H1 (cell line): ENCODE measurements at regions not wholly inside any gene's neighbourhood (a gene's known extent, or its start where the extent isn't known, plus 50 kb on each side); places are given as distances from the start of the nearest gene placed in this dataset.
A peak's percentile ranks its signal among the peaks of the same experiment; 100 is the strongest.

ENCODE experiments used
- CTCF ChIA-PET: fragments of 300-600 bp; sonication (Branson Sonifier 250); formaldehyde crosslinking; loops from one replicate; lab custom pipeline; 2021; ENCODE audit not compliant: partially characterized antibody; lab: Charles Lee
- POLR2A ChIA-PET: fragments of 300-600 bp; sonication (Branson Sonifier 250); formaldehyde crosslinking; loops from one replicate; lab custom pipeline; 2021; ENCODE audit warnings: inconsistent platforms; ENCODE audit not compliant: partially characterized antibody; lab: Charles Lee
- DNase-seq, 2 experiments: peaks; one replicate each; pipeline versions ENCODE4 v3.0.0 to v3.0.0-alpha.2; 2010 to 2022; ENCODE audit warnings: low spot score in 2 of 2, low read depth in 1 of 2, mixed read lengths in 1 of 2
- FAIRE-seq: peaks from 2 replicates; lab custom pipeline; 2011; peaks lifted over from hg19 to GRCh38; lab: Jason Lieb, UNC
- H2AFZ ChIP-seq: 2 replicates; pipeline ENCODE4 v1.8.1; 2012; ENCODE audit warnings: low read length, inconsistent platforms
- H2AK5ac ChIP-seq: 2 replicates; pipeline ENCODE4 v1.6.1; 2013; ENCODE audit warnings: low read depth, low read length
- H2BK120ac ChIP-seq: replicated peaks from 2 replicates; pipeline ENCODE3; 2013; ENCODE audit warnings: low read depth, low read length, inconsistent platforms
- H2BK12ac ChIP-seq: 2 replicates; pipeline ENCODE4 v1.6.1; 2013; ENCODE audit warnings: low read depth, low read length
- H2BK15ac ChIP-seq: 2 replicates; pipeline ENCODE4 v1.6.1; 2013; ENCODE audit warnings: low read length
- H2BK20ac ChIP-seq: 2 replicates; pipeline ENCODE4 v1.6.1; 2013; ENCODE audit warnings: low read length
- H2BK5ac ChIP-seq: 2 replicates; pipeline ENCODE4 v1.6.1; 2013; ENCODE audit warnings: low read depth, low read length
- H3K14ac ChIP-seq: 2 replicates; pipeline ENCODE4 v1.6.1; 2013; ENCODE audit warnings: inconsistent platforms; ENCODE audit not compliant: insufficient read length
- H3K18ac ChIP-seq: 2 replicates; pipeline ENCODE4 v1.6.1; 2013; ENCODE audit warnings: low read length; ENCODE audit errors: extremely low read depth
- H3K23ac ChIP-seq: 2 replicates; pipeline ENCODE4 v1.6.1; 2013; ENCODE audit warnings: inconsistent platforms; ENCODE audit not compliant: insufficient read length
- H3K23me2 ChIP-seq: 2 replicates; pipeline ENCODE4 v1.6.1; 2013; ENCODE audit warnings: low read depth, low read length
- H3K27ac ChIP-seq: 2 replicates; pipeline ENCODE4 v1.6.1; 2011; ENCODE audit warnings: low read depth, low read length, inconsistent platforms
- H3K27me3 ChIP-seq, 4 experiments: replicated peaks in 1 of 4; 1 replicate in 1 of 4; 2 replicates in 3 of 4; pipeline versions ENCODE4 v1.6.1 to v1.8.1; 2011 to 2013; ENCODE audit warnings: low read length in 3 of 4, mild to moderate bottlenecking in 3 of 4, inconsistent platforms in 2 of 4, mixed read lengths in 2 of 4, moderate library complexity in 1 of 4; ENCODE audit not compliant: control insufficient read depth in 3 of 4, insufficient read depth in 3 of 4; ENCODE audit errors: extremely low read depth in 1 of 4
- H3K36me3 ChIP-seq, 4 experiments: 2 replicates each; pipeline versions ENCODE4 v1.6.1 to v1.8.1; 2011 to 2013; ENCODE audit warnings: mild to moderate bottlenecking in 4 of 4, low read length in 3 of 4, moderate library complexity in 2 of 4, control low read depth in 1 of 4, inconsistent platforms in 1 of 4; ENCODE audit not compliant: insufficient read depth in 4 of 4, control insufficient read depth in 2 of 4
- H3K4ac ChIP-seq: replicated peaks from 2 replicates; pipeline ENCODE3; 2013; ENCODE audit warnings: low read length, low read depth, mixed read lengths, inconsistent platforms; ENCODE audit not compliant: insufficient read length
- H3K4me1 ChIP-seq, 4 experiments: replicated peaks in 1 of 4; 1 replicate in 1 of 4; 2 replicates in 3 of 4; pipeline versions ENCODE4 v1.6.1 to v1.8.1; 2011 to 2013; ENCODE audit warnings: low read length in 3 of 4, inconsistent platforms in 2 of 4, mixed read lengths in 1 of 4; ENCODE audit not compliant: insufficient read depth in 4 of 4, control insufficient read depth in 3 of 4
- H3K4me2 ChIP-seq, 2 experiments: 2 replicates each; pipeline versions ENCODE4 v1.6.1 to v1.8.1; 2011 to 2013; ENCODE audit warnings: low read depth in 2 of 2, low read length in 2 of 2, control low read depth in 1 of 2, inconsistent platforms in 1 of 2, mild to moderate bottlenecking in 1 of 2; ENCODE audit not compliant: insufficient read depth in 1 of 2
- H3K4me3 ChIP-seq, 4 experiments: fragments of 200-600, 300-600 bp in 1 of 4; sonication (generic), shearing (Covaris generic), sonication (Bioruptor Twin) in 1 of 4; 2 replicates each; pipeline versions ENCODE4 v1.5.1 to v1.8.1; 2011 to 2016; ENCODE audit warnings: low read length in 4 of 4, low read depth in 3 of 4, control low read depth in 2 of 4, inconsistent platforms in 2 of 4, mild to moderate bottlenecking in 2 of 4, mixed read lengths in 1 of 4, moderate library complexity in 1 of 4; ENCODE audit not compliant: insufficient read depth in 2 of 4; ENCODE audit errors: extremely low read depth in 1 of 4
- H3K56ac ChIP-seq: replicated peaks from 2 replicates; pipeline ENCODE3; 2013; ENCODE audit warnings: low read depth, mild to moderate bottlenecking, mixed read lengths, low read length, inconsistent platforms; ENCODE audit not compliant: insufficient read length
- H3K79me1 ChIP-seq: 2 replicates; pipeline ENCODE4 v1.6.1; 2013; ENCODE audit warnings: low read depth, low read length, control low read depth
- H3K79me2 ChIP-seq, 2 experiments: 2 replicates each; pipeline versions ENCODE4 v1.6.1 to v1.8.1; 2012 to 2013; ENCODE audit warnings: low read length in 2 of 2, mild to moderate bottlenecking in 2 of 2, inconsistent platforms in 1 of 2; ENCODE audit not compliant: insufficient read depth in 2 of 2, control insufficient read depth in 1 of 2
- H3K9ac ChIP-seq, 4 experiments: replicated peaks in 1 of 4; 1 replicate in 1 of 4; 2 replicates in 3 of 4; pipeline versions ENCODE4 v1.6.1 to v1.8.1; 2011 to 2013; ENCODE audit warnings: low read depth in 3 of 4, low read length in 3 of 4, control low read depth in 2 of 4, mild to moderate bottlenecking in 2 of 4, moderate library complexity in 2 of 4, inconsistent platforms in 1 of 4; ENCODE audit errors: extremely low read depth in 1 of 4
- H3K9me3 ChIP-seq, 2 experiments: 2 replicates each; pipeline versions ENCODE4 v1.6.1 to v1.8.1; 2012 to 2013; ENCODE audit warnings: mild to moderate bottlenecking in 2 of 2, moderate library complexity in 2 of 2, control low read depth in 1 of 2, inconsistent platforms in 1 of 2, low read depth in 1 of 2, low read length in 1 of 2, mixed read lengths in 1 of 2; ENCODE audit not compliant: insufficient read depth in 2 of 2
- H4K20me1 ChIP-seq, 2 experiments: replicated peaks in 1 of 2; 2 replicates each; pipeline versions ENCODE3 to v1.8.1; 2011 to 2013; ENCODE audit warnings: inconsistent platforms in 2 of 2, low read length in 2 of 2, mild to moderate bottlenecking in 1 of 2; ENCODE audit not compliant: insufficient read depth in 2 of 2, control insufficient read depth in 1 of 2
- H4K5ac ChIP-seq: 2 replicates; pipeline ENCODE4 v1.6.1; 2013; ENCODE audit warnings: low read length, low read depth, mixed read lengths, inconsistent platforms; ENCODE audit not compliant: insufficient read length
- H4K8ac ChIP-seq: 2 replicates; pipeline ENCODE4 v1.8.0; 2013; ENCODE audit warnings: mild to moderate bottlenecking, moderate library complexity, low read length, inconsistent platforms; ENCODE audit not compliant: insufficient read depth; ENCODE audit errors: extremely low read depth
- H4K91ac ChIP-seq: replicated peaks from 2 replicates; pipeline ENCODE3; 2013; ENCODE audit warnings: low read length, mixed read lengths, inconsistent platforms; ENCODE audit not compliant: insufficient read length
- CBX5 ChIP-seq: fragments of 300-800, 300-1000 bp; sonication (generic); IDR thresholded peaks from 2 replicates; pipeline ENCODE4 v1.7.1; 2016; ENCODE audit warnings: antibody characterized with exemption, low read length, low read depth
- GABPA ChIP-seq: IDR thresholded peaks from 2 replicates; pipeline ENCODE4 v1.6.1; 2011; ENCODE audit warnings: mild to moderate bottlenecking, low read length, moderate library complexity, borderline replicate concordance; ENCODE audit not compliant: insufficient read depth
- HDAC6 ChIP-seq: IDR thresholded peaks from one replicate; pipeline ENCODE4 v1.7.1; 2012; ENCODE audit warnings: low read depth, mild to moderate bottlenecking, inconsistent platforms, low read length, moderate library complexity
- JUN ChIP-seq: IDR thresholded peaks from 2 replicates; pipeline ENCODE4 v1.6.1; 2011; ENCODE audit warnings: low read depth, mild to moderate bottlenecking, improper control_type of control experiment, low read length
- KDM4A ChIP-seq: IDR thresholded peaks from one replicate; pipeline ENCODE4 v1.7.1; 2012; ENCODE audit warnings: low read depth, mild to moderate bottlenecking, moderate library complexity, low read length, inconsistent platforms; ENCODE audit not compliant: severe bottlenecking
- KDM5A ChIP-seq: fragments of 200-600 bp; IDR thresholded peaks from 2 replicates; pipeline ENCODE4 v1.7.1; 2012; ENCODE audit warnings: mild to moderate bottlenecking, low read length, inconsistent platforms, mixed read lengths
- SAP30 ChIP-seq: fragments of 300-600 bp; sonication (generic); IDR thresholded peaks from 2 replicates; pipeline ENCODE4 v1.7.1; 2012; ENCODE audit warnings: low read length, moderate library complexity, mild to moderate bottlenecking, inconsistent platforms; ENCODE audit not compliant: insufficient read depth, insufficient replicate concordance
- SRF ChIP-seq: IDR thresholded peaks from 2 replicates; pipeline ENCODE4 v1.6.1; 2011; ENCODE audit warnings: mild to moderate bottlenecking, low read depth, low read length, moderate library complexity
- SUZ12 ChIP-seq: fragments of 200-600 bp; sonication (generic); IDR thresholded peaks from 2 replicates; pipeline ENCODE4 v1.6.1; 2012; ENCODE audit warnings: mild to moderate bottlenecking, inconsistent platforms, low read length, moderate library complexity, mixed read lengths
- TAF7 ChIP-seq: optimal IDR thresholded peaks from 2 replicates; pipeline ENCODE3; 2011; ENCODE audit warnings: low read depth, mild to moderate bottlenecking, inconsistent platforms, low read length, moderate library complexity, borderline replicate concordance
- WGBS, 2 experiments: shearing (Covaris generic) in 1 of 2; methylation state at CpG; one replicate each; pipeline versions ENCODE4 v1.1.6 to v1.1.7; 2013 to 2015; ENCODE audit warnings: low lambda C conversion rate in 2 of 2, mixed read lengths in 2 of 2, inconsistent platforms in 1 of 2, low coverage in 1 of 2, missing lambda C conversion rate in 1 of 2; ENCODE audit not compliant: insufficient replicate concordance in 2 of 2, insufficient coverage in 1 of 2, insufficient read length in 1 of 2; ENCODE audit errors: extremely low coverage in 1 of 2, missing lambda C conversion rate in 1 of 2; 5-methylcytosine and 5-hydroxymethylcytosine counted together
- TF ChIP-seq, protein P1 (sequence below), 3 experiments: IDR thresholded peaks; 1 replicate in 2 of 3; 2 replicates in 1 of 3; pipeline versions ENCODE4 v1.5.1 to v1.6.1; 2011; ENCODE audit warnings: low read length in 3 of 3, mild to moderate bottlenecking in 3 of 3, inconsistent platforms in 2 of 3, low read depth in 1 of 3, moderate library complexity in 1 of 3; ENCODE audit not compliant: insufficient read depth in 1 of 3; ENCODE audit errors: control extremely low read depth in 1 of 3

DNA sequence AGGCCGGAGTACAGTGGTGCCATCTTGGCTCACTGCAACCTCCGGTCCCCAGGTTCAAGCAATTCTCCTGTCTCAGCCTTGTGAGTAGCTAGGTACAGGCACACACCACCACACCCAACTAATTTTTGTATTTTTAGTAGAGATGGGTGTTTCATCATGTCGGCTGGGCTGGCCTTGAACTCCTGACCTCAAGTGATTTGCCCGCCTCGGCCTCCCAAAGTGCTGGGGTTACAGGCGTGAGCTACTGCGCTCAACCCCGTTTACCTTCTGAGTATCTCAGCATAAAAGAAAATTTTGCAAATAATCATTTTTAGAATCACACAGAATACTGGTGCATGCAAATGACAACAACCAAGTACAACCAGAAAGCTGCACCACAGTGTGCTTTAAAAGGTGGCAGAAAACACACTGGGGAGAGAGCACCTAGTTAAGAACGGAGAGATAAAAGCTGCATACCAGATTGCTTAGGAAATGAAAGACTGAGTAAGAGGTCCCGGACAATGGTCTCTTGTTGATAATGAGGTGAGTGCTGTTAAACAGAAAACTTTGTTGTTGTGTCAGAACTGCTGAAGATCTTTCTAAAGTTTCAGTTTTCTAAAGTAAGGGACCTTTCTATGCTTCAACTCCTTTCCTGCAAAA, 189.6 kb downstream of the ACTR3 start:
- H3K4me3 ChIP-seq: no peak overlapping the region
- no peak for FAIRE-seq
- TF ChIP-seq CBX5: no peak
- no peak for TF ChIP-seq SUZ12
- no peak for TF ChIP-seq SAP30
- TF ChIP-seq KDM4A: no peak
- TF ChIP-seq GABPA: no peak
- no peak for TF ChIP-seq KDM5A
- no peak for TF ChIP-seq SRF
- TF ChIP-seq TAF7: no peak
- TF ChIP-seq JUN: no peak
- no peak for TF ChIP-seq HDAC6
- TF ChIP-seq, protein P1, sequence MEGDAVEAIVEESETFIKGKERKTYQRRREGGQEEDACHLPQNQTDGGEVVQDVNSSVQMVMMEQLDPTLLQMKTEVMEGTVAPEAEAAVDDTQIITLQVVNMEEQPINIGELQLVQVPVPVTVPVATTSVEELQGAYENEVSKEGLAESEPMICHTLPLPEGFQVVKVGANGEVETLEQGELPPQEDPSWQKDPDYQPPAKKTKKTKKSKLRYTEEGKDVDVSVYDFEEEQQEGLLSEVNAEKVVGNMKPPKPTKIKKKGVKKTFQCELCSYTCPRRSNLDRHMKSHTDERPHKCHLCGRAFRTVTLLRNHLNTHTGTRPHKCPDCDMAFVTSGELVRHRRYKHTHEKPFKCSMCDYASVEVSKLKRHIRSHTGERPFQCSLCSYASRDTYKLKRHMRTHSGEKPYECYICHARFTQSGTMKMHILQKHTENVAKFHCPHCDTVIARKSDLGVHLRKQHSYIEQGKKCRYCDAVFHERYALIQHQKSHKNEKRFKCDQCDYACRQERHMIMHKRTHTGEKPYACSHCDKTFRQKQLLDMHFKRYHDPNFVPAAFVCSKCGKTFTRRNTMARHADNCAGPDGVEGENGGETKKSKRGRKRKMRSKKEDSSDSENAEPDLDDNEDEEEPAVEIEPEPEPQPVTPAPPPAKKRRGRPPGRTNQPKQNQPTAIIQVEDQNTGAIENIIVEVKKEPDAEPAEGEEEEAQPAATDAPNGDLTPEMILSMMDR (IDR thresholded peaks at IDR 0.05; ENCODE audit: control extremely low read depth in 1 of 3, insufficient read depth in 1 of 3, low read depth in 1 of 3, low read length in 3 of 3): no peak

More for the DNA sequence above, 189.6 kb downstream of the ACTR3 start:
- no peak overlapping the region for H2AK5ac ChIP-seq
- POLR2A ChIA-PET: no interaction called here
- no peaks in the 10 kb centered on the region for H3K4me1 ChIP-seq
- H4K91ac ChIP-seq: no peak overlapping the region
- H2BK15ac ChIP-seq: no peak overlapping the region
- CTCF ChIA-PET: interaction anchor here (1.0 kb wide), 1 partner anchor 11 kb away, joined by 3 read pairs; no protein-coding TSS in a partner anchor
- no peak overlapping the region for H3K18ac ChIP-seq
- no peaks in the 10 kb centered on the region; a peak in 1 of 4 replicates for H3K9me3 ChIP-seq
- H3K56ac ChIP-seq: no peak overlapping the region
- no peak overlapping the region for H3K23ac ChIP-seq
- 93% methylated on average over 10 of the region's 10 CpGs; no CpG with 5 or more reads in 1 of the 2 experiments for WGBS, 2 experiments
- no peak overlapping the region for H4K8ac ChIP-seq
- H3K23me2 ChIP-seq: no peaks in the 10 kb centered on the region; the same call in 1 of the 2 replicates
- H2BK5ac ChIP-seq: no peak overlapping the region
- H2BK120ac ChIP-seq: no peak overlapping the region
- no peaks in the 10 kb centered on the region for H3K36me3 ChIP-seq
- H3K4me2 ChIP-seq: no peak overlapping the region
- 0 out of 2 replicates have a peak overlapping the region, but pooled peaks have one; percentile 26 for H2AFZ ChIP-seq
- H2BK20ac ChIP-seq: no peak overlapping the region
- no peaks in the 10 kb centered on the region for H3K27me3 ChIP-seq
- H3K79me1 ChIP-seq: no peaks in the 10 kb centered on the region
- no peak overlapping the region for H3K27ac ChIP-seq
- H2BK12ac ChIP-seq: no peak overlapping the region
- no peak overlapping the region for H4K5ac ChIP-seq
- no peak overlapping the region for H3K14ac ChIP-seq
- no peak overlapping the region for H3K9ac ChIP-seq
- H3K79me2 ChIP-seq: no peaks in the 10 kb centered on the region
- H3K4ac ChIP-seq: no peak overlapping the region
- no peaks in the 10 kb centered on the region for H4K20me1 ChIP-seq
- no peak for DNase-seq
